ENCODE measurements at regions not wholly inside any gene's neighbourhood (a gene's known extent, or its start where the extent isn't known, plus 50 kb on each side); places are given as distances from the start of the nearest gene placed in this dataset.
"Not testable (repeated sequence)": the region's sequence is repeated elsewhere in the genome, so short reads cannot be mapped to it uniquely, and the experiment has no call there.

- no peak overlapping the region for H3K4me3 ChIP-seq (ENCODE audit: low read length in 2 of 2)
- intact Hi-C loops (cut with DNase I) = no loop called here
- no peak for DNase-seq
- H3K36me3 ChIP-seq (ENCODE audit: control insufficient read depth in 1 of 2, insufficient read depth in 2 of 2, low read length in 1 of 2) = no peaks in the 10 kb centered on the region
- 84 to 87% methylated on average over 4 of the region's 4 CpGs for WGBS, 2 donors
- H3K9me3 ChIP-seq (ENCODE audit: control insufficient read depth, low read length) = no peaks in the 10 kb centered on the region
- H3K27ac ChIP-seq (ENCODE audit: low read depth in 1 of 2, low read length in 2 of 2) = no peak overlapping the region
- no peaks in the 10 kb centered on the region for H3K27me3 ChIP-seq (ENCODE audit: control insufficient read depth in 1 of 2, insufficient read depth in 2 of 2, low read length in 1 of 2)
- H3K4me1 ChIP-seq (ENCODE audit: control insufficient read depth in 1 of 2, insufficient read depth in 2 of 2, low read length in 2 of 2) = no peaks in the 10 kb centered on the region
- no peak for ATAC-seq (ENCODE audit: low FRiP score)
Measured at GRCh38 chr5:99179206-99179605, 250.4 kb upstream of the CHD1 start.

GRCh38 chr5:99177796-99178195, 249.0 kb upstream of the CHD1 start:
- ATAC-seq (ENCODE audit: low FRiP score) (no peak), DNase-seq (no peak)
- no peak overlapping the region for H3K4me3 ChIP-seq (ENCODE audit: low read length in 2 of 2)
- H3K36me3 ChIP-seq (ENCODE audit: control insufficient read depth in 1 of 2, insufficient read depth in 2 of 2, low read length in 1 of 2) = no peaks in the 10 kb centered on the region
- H3K9me3 ChIP-seq (ENCODE audit: control insufficient read depth, low read length) = no peaks in the 10 kb centered on the region
- no peaks in the 10 kb centered on the region for H3K4me1 ChIP-seq (ENCODE audit: control insufficient read depth in 1 of 2, insufficient read depth in 2 of 2, low read length in 2 of 2)
- H3K27me3 ChIP-seq (ENCODE audit: control insufficient read depth in 1 of 2, insufficient read depth in 2 of 2, low read length in 1 of 2) = no peaks in the 10 kb centered on the region
- WGBS, 2 donors = 39 to 49% methylated on average over 2 of the region's 2 CpGs
- intact Hi-C loops (cut with DNase I) = no loop called here
- no peak overlapping the region for H3K27ac ChIP-seq (ENCODE audit: low read depth in 1 of 2, low read length in 2 of 2)

GRCh38 chr5:99176186-99176585, 247.4 kb upstream of the CHD1 start:
- ATAC-seq (ENCODE audit: low FRiP score) = no peak
- no peaks in the 10 kb centered on the region for H3K36me3 ChIP-seq (ENCODE audit: control insufficient read depth in 1 of 2, insufficient read depth in 2 of 2, low read length in 1 of 2)
- no peak for DNase-seq
- H3K4me1 ChIP-seq (ENCODE audit: control insufficient read depth in 1 of 2, insufficient read depth in 2 of 2, low read length in 2 of 2) = no peaks in the 10 kb centered on the region
- H3K27ac ChIP-seq (ENCODE audit: low read depth in 1 of 2, low read length in 2 of 2) = no peak overlapping the region
- WGBS, 2 donors = 18 to 20% methylated on average over 1 of the region's 1 CpG
- H3K9me3 ChIP-seq (ENCODE audit: control insufficient read depth, low read length) = no peaks in the 10 kb centered on the region
- H3K4me3 ChIP-seq (ENCODE audit: low read length in 2 of 2) = no peak overlapping the region
- intact Hi-C loops (cut with DNase I) = no loop called here
- H3K27me3 ChIP-seq (ENCODE audit: control insufficient read depth in 1 of 2, insufficient read depth in 2 of 2, low read length in 1 of 2) = no peaks in the 10 kb centered on the region

- Histone ChIP-seq H3K27me3 (ENCODE audit: control insufficient read depth in 1 of 2, insufficient read depth in 2 of 2, low read length in 1 of 2) (no peaks in the 10 kb centered on the region), H3K9me3 (ENCODE audit: control insufficient read depth, low read length) (no peaks in the 10 kb centered on the region), H3K4me1 (ENCODE audit: control insufficient read depth in 1 of 2, insufficient read depth in 2 of 2, low read length in 2 of 2) (no peaks in the 10 kb centered on the region), H3K4me3 (ENCODE audit: low read length in 2 of 2) (no peak overlapping the region), H3K36me3 (ENCODE audit: control insufficient read depth in 1 of 2, insufficient read depth in 2 of 2, low read length in 1 of 2) (no peaks in the 10 kb centered on the region), H3K27ac (ENCODE audit: low read depth in 1 of 2, low read length in 2 of 2) (no peak overlapping the region)
- DNase-seq (no peak), ATAC-seq (ENCODE audit: low FRiP score) (no peak)
- 44 to 46% methylated on average over 3 of the region's 3 CpGs for WGBS, 2 donors
- intact Hi-C loops (cut with DNase I) = no loop called here
Measured at GRCh38 chr5:99169309-99169708, 240.5 kb upstream of the CHD1 start.

- H3K4me3 ChIP-seq (ENCODE audit: low read length in 2 of 2); H3K27me3 ChIP-seq (ENCODE audit: control insufficient read depth in 1 of 2, insufficient read depth in 2 of 2, low read length in 1 of 2); H3K36me3 ChIP-seq (ENCODE audit: control insufficient read depth in 1 of 2, insufficient read depth in 2 of 2, low read length in 1 of 2); H3K9me3 ChIP-seq (ENCODE audit: control insufficient read depth, low read length); H3K27ac ChIP-seq (ENCODE audit: low read depth in 1 of 2, low read length in 2 of 2); intact Hi-C loops (cut with DNase I); H3K4me1 ChIP-seq (ENCODE audit: control insufficient read depth in 1 of 2, insufficient read depth in 2 of 2, low read length in 2 of 2); ATAC-seq (ENCODE audit: low FRiP score); DNase-seq: not testable (repeated sequence)
- WGBS, 2 donors = 94% methylated on average over 4 of the region's 4 CpGs
Measured at GRCh38 chr5:99161538-99161937, 232.7 kb upstream of the CHD1 start.

GRCh38 chr5:99156688-99157087, 227.9 kb upstream of the CHD1 start:
- Histone ChIP-seq H3K27me3 (ENCODE audit: control insufficient read depth in 1 of 2, insufficient read depth in 2 of 2, low read length in 1 of 2) (no peaks in the 10 kb centered on the region), H3K27ac (ENCODE audit: low read depth in 1 of 2, low read length in 2 of 2) (no peak overlapping the region), H3K4me1 (ENCODE audit: control insufficient read depth in 1 of 2, insufficient read depth in 2 of 2, low read length in 2 of 2) (no peaks in the 10 kb centered on the region), H3K4me3 (ENCODE audit: low read length in 2 of 2) (no peak overlapping the region), H3K9me3 (ENCODE audit: control insufficient read depth, low read length) (no peaks in the 10 kb centered on the region), H3K36me3 (ENCODE audit: control insufficient read depth in 1 of 2, insufficient read depth in 2 of 2, low read length in 1 of 2) (no peaks in the 10 kb centered on the region)
- ATAC-seq (ENCODE audit: low FRiP score) (no peak), DNase-seq (no peak)
- 71 to 79% methylated on average over 1 of the region's 1 CpG for WGBS, 2 donors
- intact Hi-C loops (cut with DNase I) = no loop called here

- ATAC-seq (ENCODE audit: low FRiP score); DNase-seq; H3K4me1 ChIP-seq (ENCODE audit: control insufficient read depth in 1 of 2, insufficient read depth in 2 of 2, low read length in 2 of 2); H3K36me3 ChIP-seq (ENCODE audit: control insufficient read depth in 1 of 2, insufficient read depth in 2 of 2, low read length in 1 of 2); H3K9me3 ChIP-seq (ENCODE audit: control insufficient read depth, low read length); H3K27me3 ChIP-seq (ENCODE audit: control insufficient read depth in 1 of 2, insufficient read depth in 2 of 2, low read length in 1 of 2); H3K4me3 ChIP-seq (ENCODE audit: low read length in 2 of 2); H3K27ac ChIP-seq (ENCODE audit: low read depth in 1 of 2, low read length in 2 of 2); intact Hi-C loops (cut with DNase I): not testable (repeated sequence)
- WGBS, 2 donors = 75 to 78% methylated on average over 1 of the region's 1 CpG
Measured at GRCh38 chr5:99143283-99143795, 214.5 kb upstream of the CHD1 start.

GRCh38 chr5:99141534-99142128, 212.8 kb upstream of the CHD1 start:
- no peak for ATAC-seq (ENCODE audit: low FRiP score)
- intact Hi-C loops (cut with DNase I) = no loop called here
- H3K27me3 ChIP-seq (ENCODE audit: control insufficient read depth in 1 of 2, insufficient read depth in 2 of 2, low read length in 1 of 2) = no peaks in the 10 kb centered on the region
- H3K36me3 ChIP-seq (ENCODE audit: control insufficient read depth in 1 of 2, insufficient read depth in 2 of 2, low read length in 1 of 2) = no peaks in the 10 kb centered on the region
- peaks cover 1% of the 10 kb centered on the region for H3K9me3 ChIP-seq (ENCODE audit: control insufficient read depth, low read length)
- DNase-seq = no peak
- 69% methylated on average over 3 of the region's 3 CpGs for WGBS, 2 donors
- no peak overlapping the region for H3K27ac ChIP-seq (ENCODE audit: low read depth in 1 of 2, low read length in 2 of 2)
- H3K4me1 ChIP-seq (ENCODE audit: control insufficient read depth in 1 of 2, insufficient read depth in 2 of 2, low read length in 2 of 2) = no peaks in the 10 kb centered on the region
- no peak overlapping the region for H3K4me3 ChIP-seq (ENCODE audit: low read length in 2 of 2)

GRCh38 chr5:99138911-99139310, 210.1 kb upstream of the CHD1 start:
- Histone ChIP-seq H3K27ac (ENCODE audit: low read depth in 1 of 2, low read length in 2 of 2) (no peak overlapping the region), H3K27me3 (ENCODE audit: control insufficient read depth in 1 of 2, insufficient read depth in 2 of 2, low read length in 1 of 2) (no peaks in the 10 kb centered on the region), H3K4me3 (ENCODE audit: low read length in 2 of 2) (no peak overlapping the region), H3K36me3 (ENCODE audit: control insufficient read depth in 1 of 2, insufficient read depth in 2 of 2, low read length in 1 of 2) (no peaks in the 10 kb centered on the region), H3K4me1 (ENCODE audit: control insufficient read depth in 1 of 2, insufficient read depth in 2 of 2, low read length in 2 of 2) (no peaks in the 10 kb centered on the region), H3K9me3 (ENCODE audit: control insufficient read depth, low read length) (peaks cover 1% of the 10 kb centered on the region)
- WGBS, 2 donors = 73 to 78% methylated on average over 10 of the region's 10 CpGs
- intact Hi-C loops (cut with DNase I) = no loop called here
- no peak for DNase-seq
- no peak for ATAC-seq (ENCODE audit: low FRiP score)
